ENCODE measurements at regions not wholly inside any gene's neighbourhood (a gene's known extent, or its start where the extent isn't known, plus 50 kb on each side); places are given as distances from the start of the nearest gene placed in this dataset.

DNA sequence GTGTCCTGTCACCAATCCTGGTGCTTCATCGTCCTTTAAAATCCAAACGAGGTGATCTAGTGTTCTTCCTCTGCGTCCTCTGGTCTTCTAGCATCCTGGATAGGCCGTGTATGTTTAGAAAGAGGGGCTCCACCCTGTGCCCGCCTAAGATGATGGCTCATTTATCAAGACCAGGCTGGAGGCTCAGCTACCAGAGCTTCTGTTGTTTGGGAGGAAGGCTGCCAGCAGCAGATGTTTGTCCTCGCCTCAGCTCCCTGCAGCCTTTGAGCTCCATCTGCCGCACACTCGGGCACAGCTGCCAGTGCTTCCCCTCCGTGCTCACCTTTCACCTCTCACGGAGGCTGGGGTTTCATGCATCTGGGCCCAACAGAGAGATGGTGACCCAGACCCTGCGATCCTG lies 954.7 kb upstream of the RBFOX1 start:
- Mint-ChIP-seq H3K36me3 (ENCODE audit: low read depth) (no peaks in the 10 kb centered on the region), H3K27ac (no peak overlapping the region), H3K9me3 (no peaks in the 10 kb centered on the region), H3K27me3 (ENCODE audit: low read depth) (no peaks in the 10 kb centered on the region), H3K4me3 (no peak overlapping the region), H3K4me1 (peaks cover 8% of the 10 kb centered on the region)
- no peak for TF ChIP-seq CTCF (IDR thresholded peaks at IDR 0.05; ENCODE audit: unreplicated experiment in 3 of 3)

DNA sequence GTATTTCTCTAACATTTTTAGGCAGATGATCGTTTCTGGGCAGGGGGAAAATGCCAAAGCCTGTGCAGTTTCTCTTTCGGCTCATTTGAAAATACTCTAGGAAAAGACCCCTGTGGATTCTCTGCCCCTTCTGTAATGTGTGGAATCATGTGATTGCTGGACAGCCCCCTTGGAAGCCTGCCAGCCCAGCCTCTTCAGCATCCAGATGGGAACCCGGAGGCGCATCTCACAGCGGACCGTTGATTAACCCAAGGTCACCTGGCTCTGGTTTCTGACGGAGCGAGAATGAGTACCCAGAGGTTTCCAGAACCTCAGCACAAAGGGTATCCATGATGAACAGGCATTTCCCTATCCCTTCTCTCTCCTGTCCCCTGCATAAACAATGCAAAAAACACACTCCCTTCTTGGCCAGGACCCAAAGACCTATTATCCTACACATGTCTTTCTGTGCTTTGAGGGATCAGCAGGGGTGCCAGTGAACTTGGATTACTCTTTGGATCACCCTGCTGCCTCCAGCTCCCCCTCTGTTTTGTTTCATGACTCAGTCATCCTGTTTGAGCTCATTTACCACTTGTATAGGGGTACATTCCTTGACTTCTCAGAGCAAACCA lies 957.1 kb upstream of the RBFOX1 start:
- no peaks in the 10 kb centered on the region for H3K36me3 Mint-ChIP-seq (ENCODE audit: low read depth)
- no peak overlapping the region for H3K27ac Mint-ChIP-seq
- peaks cover 8% of the 10 kb centered on the region for H3K4me1 Mint-ChIP-seq
- no peak for TF ChIP-seq CTCF (IDR thresholded peaks at IDR 0.05; ENCODE audit: unreplicated experiment in 3 of 3)
- no peaks in the 10 kb centered on the region for H3K9me3 Mint-ChIP-seq
- H3K27me3 Mint-ChIP-seq (ENCODE audit: low read depth): no peaks in the 10 kb centered on the region
- H3K4me3 Mint-ChIP-seq: peak overlapping the region in 2 of 3 experiments; percentile 5 to 9

DNA sequence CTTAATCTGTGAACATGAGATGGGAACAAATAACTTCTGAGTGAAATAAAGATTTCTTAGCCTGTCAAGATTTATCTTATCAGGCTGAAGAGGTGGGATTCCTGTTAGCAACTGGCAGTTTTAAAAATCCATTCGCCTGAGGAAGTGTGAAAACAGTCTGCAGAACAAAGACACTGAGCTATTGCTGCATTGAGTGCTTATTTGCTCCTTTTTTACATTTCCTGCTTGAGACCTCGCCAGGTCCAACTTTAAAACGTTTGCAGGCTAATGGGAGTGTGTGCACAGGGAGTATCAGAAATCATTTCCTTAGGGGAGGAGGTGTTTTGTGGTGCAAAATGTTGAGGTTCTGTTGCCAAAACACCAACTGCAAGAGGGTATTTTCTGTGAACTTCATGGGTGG lies 957.8 kb upstream of the RBFOX1 start:
- no peak for TF ChIP-seq CTCF (IDR thresholded peaks at IDR 0.05; ENCODE audit: unreplicated experiment in 3 of 3)
- Mint-ChIP-seq H3K27ac (no peak overlapping the region), H3K4me3 (no peak overlapping the region), H3K36me3 (ENCODE audit: low read depth) (no peaks in the 10 kb centered on the region), H3K9me3 (no peaks in the 10 kb centered on the region), H3K4me1 (peaks cover 8% of the 10 kb centered on the region), H3K27me3 (ENCODE audit: low read depth) (no peaks in the 10 kb centered on the region)

DNA sequence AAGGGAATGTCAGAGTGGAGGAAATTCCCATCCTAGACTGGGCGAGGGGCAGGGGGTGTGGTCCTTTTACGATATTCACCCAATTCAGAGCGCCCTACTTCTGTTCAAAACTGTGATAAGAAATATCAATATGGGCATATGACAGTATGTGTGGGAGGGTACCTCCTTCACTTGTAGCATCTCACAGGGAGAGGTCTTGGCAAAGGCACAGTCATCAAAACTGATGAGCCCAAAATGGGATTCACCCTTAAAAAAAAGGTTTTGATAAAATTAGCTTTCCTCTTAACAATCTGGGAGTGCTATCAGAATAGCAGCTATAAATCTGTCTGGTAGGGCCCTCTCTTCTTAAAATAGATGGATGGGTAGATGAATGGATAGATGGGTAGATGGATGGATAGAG lies 967.8 kb upstream of the RBFOX1 start:
- Mint-ChIP-seq H3K9me3 (peaks cover 3% of the 10 kb centered on the region), H3K36me3 (ENCODE audit: low read depth) (no peaks in the 10 kb centered on the region), H3K4me3 (no peak overlapping the region), H3K27me3 (ENCODE audit: low read depth) (no peaks in the 10 kb centered on the region), H3K27ac (no peak overlapping the region), H3K4me1 (no peaks in the 10 kb centered on the region)
- TF ChIP-seq CTCF (IDR thresholded peaks at IDR 0.05; ENCODE audit: unreplicated experiment in 3 of 3): no peak

DNA sequence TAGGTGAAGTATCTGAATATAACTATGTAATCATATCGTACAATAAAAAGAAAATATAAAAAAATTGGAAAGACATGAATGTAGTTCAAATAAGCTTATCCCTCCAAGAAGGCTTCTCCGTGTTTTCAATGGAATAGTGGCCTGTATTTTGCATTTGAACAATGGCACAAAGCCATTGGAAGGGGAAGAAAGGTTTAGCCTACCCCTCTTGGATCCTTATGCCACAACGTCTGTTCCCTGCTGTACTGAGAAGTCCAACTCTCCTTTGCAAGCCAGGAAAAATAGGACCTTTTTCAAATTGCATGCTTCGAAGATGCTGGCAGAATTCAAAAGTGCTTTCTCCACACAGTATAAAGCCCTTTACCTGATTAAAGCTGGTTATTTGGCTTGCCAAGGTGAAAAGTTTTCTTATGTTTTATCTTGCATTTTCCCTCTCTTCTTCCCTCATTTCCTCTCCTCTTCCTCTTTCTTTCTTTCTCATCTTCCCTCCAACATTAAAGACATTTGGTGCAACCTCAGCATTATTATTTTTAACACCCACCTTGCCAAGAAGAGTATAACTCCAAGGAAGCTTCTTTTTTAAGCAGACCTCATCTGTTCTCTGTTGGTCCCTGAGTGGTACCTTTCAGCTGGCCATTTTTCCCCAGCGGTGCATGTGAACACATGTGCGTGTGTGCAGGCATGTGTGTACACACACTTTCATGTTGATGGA lies 968.6 kb upstream of the RBFOX1 start:
- peaks cover 3% of the 10 kb centered on the region for H3K9me3 Mint-ChIP-seq
- H3K27me3 Mint-ChIP-seq (ENCODE audit: low read depth): no peaks in the 10 kb centered on the region
- no peaks in the 10 kb centered on the region for H3K36me3 Mint-ChIP-seq (ENCODE audit: low read depth)
- H3K4me3 Mint-ChIP-seq: no peak overlapping the region
- no peak overlapping the region for H3K27ac Mint-ChIP-seq
- TF ChIP-seq CTCF (IDR thresholded peaks at IDR 0.05; ENCODE audit: unreplicated experiment in 3 of 3): no peak
- H3K4me1 Mint-ChIP-seq: no peaks in the 10 kb centered on the region

DNA sequence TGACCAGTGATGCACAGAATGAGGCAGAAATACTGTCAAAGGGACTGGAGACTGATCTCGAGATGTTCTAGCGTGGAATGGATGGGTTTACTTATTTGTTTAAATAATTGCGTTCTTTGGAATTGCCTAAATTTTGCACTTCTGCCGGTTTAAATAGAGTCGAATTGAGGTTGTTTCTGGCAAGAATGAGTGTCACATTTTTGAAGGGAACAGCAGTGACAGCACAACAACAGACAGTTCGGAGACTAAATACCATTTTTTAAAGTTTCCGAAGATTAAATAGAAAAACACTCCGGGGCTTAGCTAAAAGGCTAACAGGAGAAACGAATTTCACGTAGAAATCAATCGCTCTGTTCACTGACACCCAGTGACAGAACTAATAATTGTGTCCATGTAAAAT lies 969.2 kb upstream of the RBFOX1 start:
- H3K27me3 Mint-ChIP-seq (ENCODE audit: low read depth): no peaks in the 10 kb centered on the region
- TF ChIP-seq CTCF (IDR thresholded peaks at IDR 0.05; ENCODE audit: unreplicated experiment in 3 of 3): no peak
- no peak overlapping the region for H3K4me3 Mint-ChIP-seq
- H3K27ac Mint-ChIP-seq: no peak overlapping the region
- no peaks in the 10 kb centered on the region for H3K36me3 Mint-ChIP-seq (ENCODE audit: low read depth)
- H3K4me1 Mint-ChIP-seq: no peaks in the 10 kb centered on the region
- peaks cover under 1% of the 10 kb centered on the region for H3K9me3 Mint-ChIP-seq

Measured in nephron (organoid).